GM13976 (cell line): ENCODE measurements at regions not wholly inside any gene's neighbourhood (a gene's known extent, or its start where the extent isn't known, plus 50 kb on each side); places are given as distances from the start of the nearest gene placed in this dataset.
"Not testable (repeated sequence)": the region's sequence is repeated elsewhere in the genome, so short reads cannot be mapped to it uniquely, and the experiment has no call there.

Experiments
- DNase-seq: peaks from one replicate; pipeline ENCODE4 v3.0.0; 2012; ENCODE audit warnings: low spot score
- CTCF ChIP-seq: IDR thresholded peaks from 2 replicates; pipeline ENCODE4 v1.5.1; 2012; ENCODE audit warnings: borderline replicate concordance, mild to moderate bottlenecking; ENCODE audit not compliant: insufficient read depth; ENCODE audit errors: extremely low read depth, missing control alignments, control extremely low read depth
- in situ Hi-C: fragments of 300-500 bp; cut with MboI; formaldehyde crosslinking; loops from one replicate; pipeline ENCODE4 v1.12.0; 2022; ENCODE audit warnings: low sequenced_read_pairs, mixed read lengths, inconsistent platforms; ENCODE audit not compliant: unreplicated experiment

GRCh38 chr11:67795746-67796145 is 121.3 kb upstream of the ALDH3B2 start:
- TF ChIP-seq CTCF = no peak
- DNase-seq = no peak
- in situ Hi-C loops = no loop called here

GRCh38 chr11:67793750-67794149 is 119.3 kb upstream of the ALDH3B2 start:
- in situ Hi-C loops = not testable (repeated sequence)

GRCh38 chr11:67792273-67792990 is 118.0 kb upstream of the ALDH3B2 start:
- TF ChIP-seq CTCF = peak; percentile 28
- DNase-seq, in situ Hi-C loops: not testable (repeated sequence)

More at GRCh38 chr11:67793750-67794149, 119.3 kb upstream of the ALDH3B2 start:
- DNase-seq = not testable (repeated sequence)

DNA sequence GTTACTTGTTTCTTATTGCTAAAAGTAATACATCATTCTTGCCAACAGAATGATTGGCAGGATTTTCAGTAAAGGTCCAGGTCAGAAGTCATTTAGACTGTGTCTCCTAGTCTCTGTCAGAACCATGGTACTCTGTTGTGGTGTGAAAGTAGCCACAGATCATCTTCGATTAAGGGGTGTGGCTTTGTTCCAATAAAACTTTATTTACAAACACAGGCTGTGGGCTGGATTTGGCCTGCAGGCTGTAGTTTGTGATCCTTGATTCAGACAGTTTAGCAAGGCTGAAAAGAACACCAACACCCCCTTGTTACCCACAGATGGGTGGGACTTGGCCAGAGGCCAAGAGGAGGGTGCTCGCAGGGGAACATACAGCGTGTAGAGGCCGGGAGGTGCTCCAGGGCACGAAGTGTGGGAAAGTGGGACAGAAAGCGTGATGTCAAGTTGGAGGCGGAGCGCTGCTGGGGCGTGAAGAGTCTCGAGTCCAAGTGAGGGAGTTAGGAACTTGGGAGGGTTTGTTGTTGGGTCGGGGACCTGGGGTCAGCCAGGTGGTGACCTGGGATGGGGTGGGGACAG is 117.3 kb upstream of the ALDH3B2 start:
- DNase-seq, in situ Hi-C loops: not testable (repeated sequence)

- DNase-seq, in situ Hi-C loops: not testable (repeated sequence)
These were observed 113.9 kb upstream of the ALDH3B2 start for GRCh38 chr11:67788341-67788695.

DNA sequence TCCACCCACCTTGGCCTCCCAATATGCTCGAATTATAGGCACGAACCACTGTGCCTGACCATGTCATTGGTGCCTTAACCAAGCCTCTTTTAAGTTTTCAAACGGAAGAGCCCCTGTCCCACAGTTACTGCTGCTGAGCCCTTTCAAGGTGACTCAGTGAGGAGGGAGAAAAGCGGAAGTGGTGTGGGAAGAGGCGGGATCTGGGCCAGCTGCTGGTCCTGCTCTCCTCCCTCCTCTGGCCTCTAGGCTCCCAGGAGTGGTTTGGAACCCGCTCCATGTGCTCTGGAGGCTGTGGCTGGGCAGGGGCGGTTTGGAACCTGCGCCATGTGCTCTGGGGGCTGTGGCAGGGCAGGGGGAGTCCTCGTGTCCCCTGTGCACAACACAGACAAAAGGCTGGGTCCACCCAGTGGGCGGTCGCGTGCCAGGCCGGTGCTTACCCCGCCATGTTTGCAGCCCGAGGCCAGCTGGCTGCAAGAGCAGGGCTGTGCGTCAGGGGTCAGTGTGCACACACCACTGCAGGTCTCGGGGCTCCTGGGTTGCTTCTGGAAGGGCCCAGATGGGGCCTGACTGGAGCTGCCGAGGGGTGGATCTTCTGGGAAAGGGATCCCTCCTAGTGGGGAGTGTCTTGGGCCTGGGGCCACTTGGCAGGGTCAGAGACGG is 113.4 kb upstream of the ALDH3B2 start:
- DNase-seq, in situ Hi-C loops: not testable (repeated sequence)

GRCh38 chr11:67781967-67782366 is 107.5 kb upstream of the ALDH3B2 start:
- in situ Hi-C loops, DNase-seq: not testable (repeated sequence)

DNA sequence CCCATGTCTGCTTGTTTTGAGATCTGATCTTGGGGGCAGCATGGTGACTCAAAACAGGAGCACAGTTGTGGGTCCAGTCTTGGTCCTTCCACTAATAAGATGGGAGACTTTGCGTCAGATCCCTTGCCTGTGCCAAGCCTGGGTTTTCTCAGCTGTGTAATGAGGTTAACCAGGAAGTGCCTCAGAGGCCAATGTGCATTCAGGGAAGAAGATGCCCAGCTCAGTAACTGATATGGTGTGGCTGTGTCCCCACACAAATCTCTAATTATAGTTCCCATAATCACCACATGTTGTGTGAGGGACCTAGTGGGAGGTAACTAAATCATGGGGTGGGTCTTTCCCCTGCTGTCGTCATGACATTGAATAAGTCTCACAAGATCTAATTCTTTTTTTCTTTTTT is 107.1 kb upstream of the ALDH3B2 start:
- in situ Hi-C loops, DNase-seq: not testable (repeated sequence)

- TF ChIP-seq CTCF = no peak
- no peak for DNase-seq
- in situ Hi-C loops = no loop called here
These were observed 105.6 kb upstream of the ALDH3B2 start for GRCh38 chr11:67780056-67780455.

DNA sequence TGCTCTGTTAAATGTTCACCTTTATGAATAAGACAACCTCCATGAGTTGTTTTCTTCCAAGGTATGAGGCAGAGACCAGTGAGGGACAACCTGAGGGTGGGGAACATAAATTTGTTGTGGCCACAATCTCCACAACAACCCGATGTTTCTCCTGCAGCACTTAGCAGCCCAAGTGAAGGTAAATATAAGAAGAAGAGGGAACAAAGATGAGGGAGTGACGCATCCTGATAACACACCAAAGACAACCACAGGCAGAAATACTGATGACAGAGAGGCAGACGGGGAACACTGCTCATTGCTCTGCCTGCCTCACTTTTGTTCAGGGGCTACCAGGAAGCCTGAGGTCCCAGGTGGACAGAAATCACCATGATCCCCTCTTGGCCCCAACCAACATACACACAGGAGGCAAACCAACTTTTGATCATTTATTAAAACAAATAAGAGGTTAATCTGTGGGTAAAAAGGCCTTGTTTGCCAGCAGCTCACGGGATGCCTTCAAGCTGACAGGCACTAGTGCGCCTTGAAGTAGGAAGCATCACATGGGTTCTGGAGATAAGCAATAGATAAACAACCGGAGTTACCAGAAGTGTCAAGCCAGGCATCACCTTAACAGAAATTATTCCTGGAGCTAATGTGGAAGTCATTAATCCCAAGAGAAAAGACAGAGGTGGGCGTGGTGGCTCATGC is 104.9 kb upstream of the ALDH3B2 start:
- not testable (repeated sequence) for DNase-seq

More for the DNA sequence above, 104.9 kb upstream of the ALDH3B2 start:
- in situ Hi-C loops = not testable (repeated sequence)
